ENCODE measurements at regions not wholly inside any gene's neighbourhood (a gene's known extent, or its start where the extent isn't known, plus 50 kb on each side); places are given as distances from the start of the nearest gene placed in this dataset.

GRCh38 chr3:159887168-159887567, 101.5 kb upstream of the IL12A start:
- no peak for DNase-seq

GRCh38 chr3:159887911-159888310, 100.7 kb upstream of the IL12A start:
- no peak for DNase-seq

- no peak for DNase-seq
Observed at GRCh38 chr3:159892171-159892795, 96.4 kb upstream of the IL12A start.

GRCh38 chr3:159892801-159893200, 95.8 kb upstream of the IL12A start:
- no peak for DNase-seq

- no peak for DNase-seq
Observed at GRCh38 chr3:159894386-159894785, 94.2 kb upstream of the IL12A start.

GRCh38 chr3:159895430-159895829, 93.2 kb upstream of the IL12A start:
- DNase-seq, result no peak

- no peak for DNase-seq
Observed at GRCh38 chr3:159896543-159896942, 92.1 kb upstream of the IL12A start.

- DNase-seq, result no peak
Observed at GRCh38 chr3:159897331-159898075, 91.1 kb upstream of the IL12A start.

GRCh38 chr3:159898147-159898546, 90.5 kb upstream of the IL12A start:
- no peak for DNase-seq

- no peak for DNase-seq
Observed at GRCh38 chr3:159899166-159899565, 89.5 kb upstream of the IL12A start.

GRCh38 chr3:159902546-159903314, 85.9 kb upstream of the IL12A start:
- no peak for DNase-seq

GRCh38 chr3:159904455-159904854, 84.2 kb upstream of the IL12A start:
- no peak for DNase-seq

GRCh38 chr3:159904911-159905310, 83.7 kb upstream of the IL12A start:
- DNase-seq, result no peak

- DNase-seq, result no peak
Observed at GRCh38 chr3:159907828-159908227, 80.8 kb upstream of the IL12A start.

GRCh38 chr3:159910991-159911663, 77.5 kb upstream of the IL12A start:
- no peak for DNase-seq

- no peak for DNase-seq
Observed at GRCh38 chr3:159911664-159912037, 77.0 kb upstream of the IL12A start.

- no peak for DNase-seq
Observed at GRCh38 chr3:159913712-159914414, 74.8 kb upstream of the IL12A start.

- DNase-seq, result no peak
Observed at GRCh38 chr3:159914426-159914825, 74.2 kb upstream of the IL12A start.

- no peak for DNase-seq
Observed at GRCh38 chr3:159916052-159916451, 72.6 kb upstream of the IL12A start.

- no peak for DNase-seq
Observed at GRCh38 chr3:159917141-159917540, 71.5 kb upstream of the IL12A start.

- DNase-seq, result no peak
Observed at GRCh38 chr3:159919873-159920272, 68.8 kb upstream of the IL12A start.

GRCh38 chr3:159922193-159922840, 66.3 kb upstream of the IL12A start:
- no peak for DNase-seq
